GM12878 (cell line): ENCODE measurements at regions not wholly inside any gene's neighbourhood (a gene's known extent, or its start where the extent isn't known, plus 50 kb on each side); places are given as distances from the start of the nearest gene placed in this dataset.

Experiments
- ATAC-seq: fragments of 200-7000 bp; cut with Tn5 transposase; 3 replicates; pipeline ENCODE4 v1.9.1; 2020; ENCODE audit warnings: mild to moderate bottlenecking, moderate library complexity
- BruUV-seq: library from RNA; stranded (reverse); fragments of 400-500 nt; replicated peaks from 2 replicates; lab custom pipeline; 2021; lab: Mats Ljungman, UMichigan
- CTCF ChIA-PET: fragments of 300-600 bp; sonication (Branson Sonifier 250); formaldehyde crosslinking; extraction: SDS; loops from one replicate; lab custom pipeline; 2021; ENCODE audit warnings: inconsistent platforms; lab: Yijun Ruan, JAX
- POLR2A ChIA-PET: fragments of 350-600 bp; formaldehyde crosslinking; extraction: SDS; loops from one replicate; lab custom pipeline; 2021; ENCODE audit warnings: inconsistent platforms; lab: Charles Lee
- RAD21 ChIA-PET: fragments of 300-600 bp; sonication (Branson Sonifier 250); formaldehyde crosslinking; loops from one replicate; lab custom pipeline; 2023; ENCODE audit warnings: antibody characterized with exemption; ENCODE audit not compliant: unreplicated experiment; lab: Charles Lee
- SMC1A ChIA-PET: fragments of 300-600 bp; sonication (Branson Sonifier 250); formaldehyde crosslinking; loops from one replicate; lab custom pipeline; 2023; ENCODE audit not compliant: unreplicated experiment, uncharacterized antibody; lab: Charles Lee
- DNase-seq: peaks from one replicate; pipeline ENCODE4 v3.0.0-alpha.2; 2011; ENCODE audit warnings: low read depth, low spot score
- FAIRE-seq: peaks from 3 replicates; lab custom pipeline; 2011; peaks lifted over from hg19 to GRCh38; lab: Jason Lieb, UNC
- H2AFZ ChIP-seq: 2 replicates; pipeline ENCODE4 v1.6.0; 2011; ENCODE audit warnings: low read depth, low read length, control low read depth; ENCODE audit not compliant: control insufficient read depth
- H3K27ac ChIP-seq: 2 replicates; pipeline ENCODE4 v1.5.1; 2011; ENCODE audit warnings: control low read depth; ENCODE audit not compliant: control insufficient read depth, insufficient read depth
- H3K27me3 ChIP-seq, 2 experiments: replicated peaks in 1 of 2; 2 replicates each; pipeline versions ENCODE4 v1.6.0 to v1.6.1; 2011; ENCODE audit warnings: low read length in 1 of 2; ENCODE audit not compliant: control insufficient read depth in 2 of 2, insufficient read depth in 2 of 2
- H3K36me3 ChIP-seq, 2 experiments: 2 replicates each; pipeline ENCODE4 v1.5.1; 2011; ENCODE audit warnings: low read length in 1 of 2; ENCODE audit not compliant: control insufficient read depth in 2 of 2, insufficient read depth in 2 of 2
- H3K4me1 ChIP-seq: 2 replicates; pipeline ENCODE4 v1.6.1; 2011; ENCODE audit warnings: mild to moderate bottlenecking, low read length, moderate library complexity, mixed read lengths; ENCODE audit not compliant: control insufficient read depth, insufficient read depth
- H3K4me2 ChIP-seq: 2 replicates; pipeline ENCODE4 v1.6.0; 2011; ENCODE audit warnings: control low read depth; ENCODE audit not compliant: control insufficient read depth, insufficient read depth
- H3K4me3 ChIP-seq: fragments of 200-600 bp; sonication (generic); 2 replicates; pipeline ENCODE4 v1.5.1; 2016
- H3K79me2 ChIP-seq: 2 replicates; pipeline ENCODE4 v1.6.0; 2011; ENCODE audit warnings: low read length; ENCODE audit not compliant: control insufficient read depth, insufficient read depth
- H3K9ac ChIP-seq: 2 replicates; pipeline ENCODE4 v1.8.0; 2011; ENCODE audit warnings: low read length, control low read depth, mixed read lengths; ENCODE audit not compliant: control insufficient read depth, insufficient read depth
- H3K9me3 ChIP-seq: replicated peaks from 3 replicates; pipeline ENCODE4 v1.5.1; 2011; ENCODE audit warnings: mild to moderate bottlenecking, low read length; ENCODE audit not compliant: control insufficient read depth, insufficient read depth
- H4K20me1 ChIP-seq: 2 replicates; pipeline ENCODE4 v1.6.0; 2011; ENCODE audit not compliant: control insufficient read depth, insufficient read depth
- ATF7 ChIP-seq: fragments of 450-650 bp; IDR thresholded peaks from 2 replicates; pipeline ENCODE4 v1.6.1; 2016; ENCODE audit warnings: low read depth, mild to moderate bottlenecking
- CHD1 ChIP-seq: IDR thresholded peaks from 2 replicates; pipeline ENCODE4 v1.6.1; 2012; ENCODE audit warnings: low read depth, low read length, improper control_type of control experiment
- ESRRA ChIP-seq: IDR thresholded peaks from 2 replicates; pipeline ENCODE4 v1.6.1; 2012; ENCODE audit warnings: mild to moderate bottlenecking, low read length, improper control_type of control experiment
- FOS ChIP-seq: IDR thresholded peaks from 3 replicates; pipeline ENCODE4 v1.6.1; 2011; ENCODE audit warnings: borderline replicate concordance; ENCODE audit not compliant: insufficient read length; ENCODE audit errors: extremely low read depth
- GATAD2B ChIP-seq: fragments of 450-650 bp; conservative IDR thresholded peaks from 2 replicates; pipeline ENCODE4 v1.6.1; 2017; ENCODE audit warnings: low read depth, mild to moderate bottlenecking, moderate library complexity
- RB1 ChIP-seq: fragments of 450-650 bp; formaldehyde crosslinking; IDR thresholded peaks from 2 replicates; pipeline ENCODE4 v1.6.1; 2017; ENCODE audit warnings: mild to moderate bottlenecking, borderline replicate concordance
- SUPT20H ChIP-seq: IDR thresholded peaks from 2 replicates; pipeline ENCODE4 v1.6.1; 2011; ENCODE audit warnings: low read depth, mild to moderate bottlenecking, low read length, moderate library complexity, borderline replicate concordance; ENCODE audit not compliant: control insufficient read depth
- ZBTB4 ChIP-seq: fragments of 450-650 bp; formaldehyde crosslinking; IDR thresholded peaks from 2 replicates; pipeline ENCODE4 v1.4.0; 2022; ENCODE audit warnings: mild to moderate bottlenecking, moderate library complexity
- ZBTB40 ChIP-seq: fragments of 450-650 bp; IDR thresholded peaks from 2 replicates; pipeline ENCODE4 v1.6.1; 2016; ENCODE audit warnings: mild to moderate bottlenecking, moderate library complexity, borderline replicate concordance
- in situ Hi-C: fragments of 300-500 bp; cut with MboI; formaldehyde crosslinking; loops from 9 replicates; pipeline ENCODE4 v1.14.3; 2018; ENCODE audit warnings: mixed read lengths
- intact Hi-C: fragments of 100-400 bp; cut with micrococcal nuclease; formaldehyde crosslinking; loops from one replicate; pipeline ENCODE4 v1.14.2; 2022; ENCODE audit not compliant: unreplicated experiment
- TF ChIP-seq, protein P1 (sequence below): fragments of 450-650 bp; IDR thresholded peaks from 2 replicates; pipeline ENCODE4 v1.6.1; 2014; ENCODE audit warnings: mild to moderate bottlenecking
- TF ChIP-seq, protein P2 (sequence below): IDR thresholded peaks from 2 replicates; pipeline ENCODE4 v1.6.1; 2012; ENCODE audit warnings: low read length, inconsistent platforms

DNA sequence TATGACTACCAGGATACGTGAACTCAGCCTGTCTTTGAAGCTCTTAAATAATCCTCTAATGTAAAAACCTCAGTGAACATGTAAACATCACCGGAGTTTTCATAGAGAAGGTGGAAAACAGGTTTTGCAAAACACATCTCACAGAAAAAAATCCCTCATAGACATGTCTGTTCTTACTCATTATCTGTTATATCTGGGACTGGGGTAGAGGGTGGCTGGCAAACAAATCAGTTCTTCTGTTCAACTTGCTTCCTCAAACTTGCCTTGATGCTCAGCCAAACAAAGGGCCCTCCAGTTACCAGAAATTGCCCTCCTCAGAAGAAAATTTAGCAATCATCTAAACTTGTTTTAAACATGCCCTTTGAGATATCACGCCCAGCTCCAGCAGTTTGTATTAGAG is 66.1 kb upstream of the CXADR start (continued):
- TF ChIP-seq FOS: no peak
- TF ChIP-seq, all 136 proteins: peak for 0

GRCh38 chr21:17449701-17450100 is 63.1 kb upstream of the CXADR start:
- TF ChIP-seq ZBTB40 (no peak), GATAD2B (no peak), ATF7 (no peak), ZBTB4 (CRISPR knock-in tag) (no peak), CHD1 (no peak), ESRRA (no peak), RB1 (no peak), SUPT20H (no peak)
- TF ChIP-seq, protein P1, sequence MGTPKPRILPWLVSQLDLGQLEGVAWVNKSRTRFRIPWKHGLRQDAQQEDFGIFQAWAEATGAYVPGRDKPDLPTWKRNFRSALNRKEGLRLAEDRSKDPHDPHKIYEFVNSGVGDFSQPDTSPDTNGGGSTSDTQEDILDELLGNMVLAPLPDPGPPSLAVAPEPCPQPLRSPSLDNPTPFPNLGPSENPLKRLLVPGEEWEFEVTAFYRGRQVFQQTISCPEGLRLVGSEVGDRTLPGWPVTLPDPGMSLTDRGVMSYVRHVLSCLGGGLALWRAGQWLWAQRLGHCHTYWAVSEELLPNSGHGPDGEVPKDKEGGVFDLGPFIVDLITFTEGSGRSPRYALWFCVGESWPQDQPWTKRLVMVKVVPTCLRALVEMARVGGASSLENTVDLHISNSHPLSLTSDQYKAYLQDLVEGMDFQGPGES: no peak
- TF ChIP-seq, protein P2, sequence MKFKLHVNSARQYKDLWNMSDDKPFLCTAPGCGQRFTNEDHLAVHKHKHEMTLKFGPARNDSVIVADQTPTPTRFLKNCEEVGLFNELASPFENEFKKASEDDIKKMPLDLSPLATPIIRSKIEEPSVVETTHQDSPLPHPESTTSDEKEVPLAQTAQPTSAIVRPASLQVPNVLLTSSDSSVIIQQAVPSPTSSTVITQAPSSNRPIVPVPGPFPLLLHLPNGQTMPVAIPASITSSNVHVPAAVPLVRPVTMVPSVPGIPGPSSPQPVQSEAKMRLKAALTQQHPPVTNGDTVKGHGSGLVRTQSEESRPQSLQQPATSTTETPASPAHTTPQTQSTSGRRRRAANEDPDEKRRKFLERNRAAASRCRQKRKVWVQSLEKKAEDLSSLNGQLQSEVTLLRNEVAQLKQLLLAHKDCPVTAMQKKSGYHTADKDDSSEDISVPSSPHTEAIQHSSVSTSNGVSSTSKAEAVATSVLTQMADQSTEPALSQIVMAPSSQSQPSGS: no peak
- ATAC-seq (no peak), DNase-seq (no peak), FAIRE-seq (no peak)
- ChIA-PET SMC1A (no interaction called here), RAD21 (no interaction called here), CTCF (no interaction called here), POLR2A (no interaction called here)
- no peak overlapping the region for H3K9ac ChIP-seq
- no TSS peak for BruUV-seq
- no peak overlapping the region for H3K27ac ChIP-seq
- H3K4me1 ChIP-seq: no peaks in the 10 kb centered on the region
- H3K9me3 ChIP-seq: no peaks in the 10 kb centered on the region
- intact Hi-C loops: no loop called here
- H3K79me2 ChIP-seq: no peaks in the 10 kb centered on the region
- H3K27me3 ChIP-seq: no peaks in the 10 kb centered on the region
- H3K4me3 ChIP-seq: no peak overlapping the region
- H2AFZ ChIP-seq: no peak overlapping the region
- no peak overlapping the region for H3K4me2 ChIP-seq
- no peaks in the 10 kb centered on the region for H4K20me1 ChIP-seq
- in situ Hi-C loops: no loop called here
- H3K36me3 ChIP-seq: no peaks in the 10 kb centered on the region
